ENCODE measurements at regions not wholly inside any gene's neighbourhood (a gene's known extent, or its start where the extent isn't known, plus 50 kb on each side); places are given as distances from the start of the nearest gene placed in this dataset.

GRCh38 chr2:146997488-146997887 lies 847.3 kb upstream of the ACVR2A start:
- no peaks in the 10 kb centered on the region for H3K4me1 ChIP-seq (ENCODE audit: control insufficient read depth, insufficient read depth, low read length)
- no peak for ATAC-seq
- ChIA-PET POLR2A (no interaction called here), CTCF (no interaction called here)
- no peaks in the 10 kb centered on the region for H3K9me3 ChIP-seq (ENCODE audit: control insufficient read depth, insufficient read depth, low read depth, low read length)
- H3K27me3 ChIP-seq (ENCODE audit: control insufficient read depth, insufficient read depth, low read length) = no peaks in the 10 kb centered on the region
- H3K36me3 ChIP-seq (ENCODE audit: control insufficient read depth, insufficient read depth, low read length) = no peaks in the 10 kb centered on the region
- no peak overlapping the region for H3K27ac ChIP-seq (ENCODE audit: low read length)
- no peak for DNase-seq (ENCODE audit: low read depth, low spot score)
- in situ Hi-C loops (cut with HindIII; ENCODE audit: low pct_unique_long_range_greater_than_20kb, low sequenced_read_pairs) = no loop called here
- intact Hi-C loops (cut with micrococcal nuclease; ENCODE audit: unreplicated experiment) = no loop called here
- TF ChIP-seq, protein P1, sequence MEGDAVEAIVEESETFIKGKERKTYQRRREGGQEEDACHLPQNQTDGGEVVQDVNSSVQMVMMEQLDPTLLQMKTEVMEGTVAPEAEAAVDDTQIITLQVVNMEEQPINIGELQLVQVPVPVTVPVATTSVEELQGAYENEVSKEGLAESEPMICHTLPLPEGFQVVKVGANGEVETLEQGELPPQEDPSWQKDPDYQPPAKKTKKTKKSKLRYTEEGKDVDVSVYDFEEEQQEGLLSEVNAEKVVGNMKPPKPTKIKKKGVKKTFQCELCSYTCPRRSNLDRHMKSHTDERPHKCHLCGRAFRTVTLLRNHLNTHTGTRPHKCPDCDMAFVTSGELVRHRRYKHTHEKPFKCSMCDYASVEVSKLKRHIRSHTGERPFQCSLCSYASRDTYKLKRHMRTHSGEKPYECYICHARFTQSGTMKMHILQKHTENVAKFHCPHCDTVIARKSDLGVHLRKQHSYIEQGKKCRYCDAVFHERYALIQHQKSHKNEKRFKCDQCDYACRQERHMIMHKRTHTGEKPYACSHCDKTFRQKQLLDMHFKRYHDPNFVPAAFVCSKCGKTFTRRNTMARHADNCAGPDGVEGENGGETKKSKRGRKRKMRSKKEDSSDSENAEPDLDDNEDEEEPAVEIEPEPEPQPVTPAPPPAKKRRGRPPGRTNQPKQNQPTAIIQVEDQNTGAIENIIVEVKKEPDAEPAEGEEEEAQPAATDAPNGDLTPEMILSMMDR (IDR thresholded peaks at IDR 0.05) = no peak
- TF ChIP-seq, protein P2, sequence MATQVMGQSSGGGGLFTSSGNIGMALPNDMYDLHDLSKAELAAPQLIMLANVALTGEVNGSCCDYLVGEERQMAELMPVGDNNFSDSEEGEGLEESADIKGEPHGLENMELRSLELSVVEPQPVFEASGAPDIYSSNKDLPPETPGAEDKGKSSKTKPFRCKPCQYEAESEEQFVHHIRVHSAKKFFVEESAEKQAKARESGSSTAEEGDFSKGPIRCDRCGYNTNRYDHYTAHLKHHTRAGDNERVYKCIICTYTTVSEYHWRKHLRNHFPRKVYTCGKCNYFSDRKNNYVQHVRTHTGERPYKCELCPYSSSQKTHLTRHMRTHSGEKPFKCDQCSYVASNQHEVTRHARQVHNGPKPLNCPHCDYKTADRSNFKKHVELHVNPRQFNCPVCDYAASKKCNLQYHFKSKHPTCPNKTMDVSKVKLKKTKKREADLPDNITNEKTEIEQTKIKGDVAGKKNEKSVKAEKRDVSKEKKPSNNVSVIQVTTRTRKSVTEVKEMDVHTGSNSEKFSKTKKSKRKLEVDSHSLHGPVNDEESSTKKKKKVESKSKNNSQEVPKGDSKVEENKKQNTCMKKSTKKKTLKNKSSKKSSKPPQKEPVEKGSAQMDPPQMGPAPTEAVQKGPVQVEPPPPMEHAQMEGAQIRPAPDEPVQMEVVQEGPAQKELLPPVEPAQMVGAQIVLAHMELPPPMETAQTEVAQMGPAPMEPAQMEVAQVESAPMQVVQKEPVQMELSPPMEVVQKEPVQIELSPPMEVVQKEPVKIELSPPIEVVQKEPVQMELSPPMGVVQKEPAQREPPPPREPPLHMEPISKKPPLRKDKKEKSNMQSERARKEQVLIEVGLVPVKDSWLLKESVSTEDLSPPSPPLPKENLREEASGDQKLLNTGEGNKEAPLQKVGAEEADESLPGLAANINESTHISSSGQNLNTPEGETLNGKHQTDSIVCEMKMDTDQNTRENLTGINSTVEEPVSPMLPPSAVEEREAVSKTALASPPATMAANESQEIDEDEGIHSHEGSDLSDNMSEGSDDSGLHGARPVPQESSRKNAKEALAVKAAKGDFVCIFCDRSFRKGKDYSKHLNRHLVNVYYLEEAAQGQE (IDR thresholded peaks at IDR 0.05; ENCODE audit: insufficient read depth in 1 of 2, low read depth in 2 of 2, low read length in 1 of 2) = no peak
- no peak for TF ChIP-seq SIN3A (IDR thresholded peaks at IDR 0.05; ENCODE audit: borderline replicate concordance, insufficient read depth, low read depth, low read length)
- H3K4me3 ChIP-seq (ENCODE audit: low read depth in 2 of 2, low read length in 2 of 2) = no peak overlapping the region
- no TSS peak for BruUV-seq (replicated peaks)

- no peak overlapping the region for H3K4me3 ChIP-seq (ENCODE audit: low read depth in 2 of 2, low read length in 2 of 2)
- DNase-seq (ENCODE audit: low read depth, low spot score) (no peak), ATAC-seq (no peak)
- no peak for TF ChIP-seq SIN3A (IDR thresholded peaks at IDR 0.05; ENCODE audit: borderline replicate concordance, insufficient read depth, low read depth, low read length)
- no peak for TF ChIP-seq TCF7L2 (IDR thresholded peaks at IDR 0.05; ENCODE audit: low read depth, low read length)
- TF ChIP-seq, protein P2 (IDR thresholded peaks at IDR 0.05; ENCODE audit: insufficient read depth in 1 of 2, low read depth in 2 of 2, low read length in 1 of 2) = no peak
- no peak for TF ChIP-seq POLR2AphosphoS5 (IDR thresholded peaks at IDR 0.05; ENCODE audit: low read depth, low read length)
- TF ChIP-seq, protein P1 (IDR thresholded peaks at IDR 0.05) = no peak
- no peaks in the 10 kb centered on the region for H3K36me3 ChIP-seq (ENCODE audit: control insufficient read depth, insufficient read depth, low read length)
- BruUV-seq (replicated peaks) = no TSS peak
- in situ Hi-C loops (cut with HindIII; ENCODE audit: low pct_unique_long_range_greater_than_20kb, low sequenced_read_pairs) = no loop called here
- no peaks in the 10 kb centered on the region for H3K27me3 ChIP-seq (ENCODE audit: control insufficient read depth, insufficient read depth, low read length)
- H3K4me1 ChIP-seq (ENCODE audit: control insufficient read depth, insufficient read depth, low read length) = no peaks in the 10 kb centered on the region
- POLR2A ChIA-PET = no interaction called here
- intact Hi-C loops (cut with micrococcal nuclease; ENCODE audit: unreplicated experiment) = no loop called here
- CTCF ChIA-PET = no interaction called here
- no peaks in the 10 kb centered on the region for H3K9me3 ChIP-seq (ENCODE audit: control insufficient read depth, insufficient read depth, low read depth, low read length)
- no peak overlapping the region for H3K27ac ChIP-seq (ENCODE audit: low read length)
These were observed 850.6 kb upstream of the ACVR2A start for GRCh38 chr2:146994246-146994645.
